Chondrocyte (in vitro differentiated cells): ENCODE measurements at regions not wholly inside any gene's neighbourhood (a gene's known extent, or its start where the extent isn't known, plus 50 kb on each side); places are given as distances from the start of the nearest gene placed in this dataset.
"Not testable (repeated sequence)": the region's sequence is repeated elsewhere in the genome, so short reads cannot be mapped to it uniquely, and the experiment has no call there.

ENCODE experiments used
- DNase-seq: peaks from one replicate; pipeline ENCODE4 v3.0.0; 2021; ENCODE audit warnings: mixed read lengths, low spot score
- H3K27ac Mint-ChIP-seq: one replicate; pipeline ENCODE4 v1.8.0; 2021; ENCODE audit warnings: mild to moderate bottlenecking, moderate library complexity, mixed read lengths; ENCODE audit not compliant: unreplicated experiment
- H3K27me3 Mint-ChIP-seq: 2 replicates; pipeline ENCODE4 v1.8.0; 2021; ENCODE audit warnings: low read depth, mixed read lengths
- H3K36me3 Mint-ChIP-seq: 2 replicates; pipeline ENCODE4 v1.8.0; 2021; ENCODE audit warnings: low read depth, mixed read lengths
- H3K4me1 Mint-ChIP-seq: 2 replicates; pipeline ENCODE4 v1.8.0; 2021; ENCODE audit warnings: low read depth, mild to moderate bottlenecking, mixed read lengths
- H3K4me3 Mint-ChIP-seq: one replicate; pipeline ENCODE4 v1.8.0; 2021; ENCODE audit warnings: mild to moderate bottlenecking, moderate library complexity, mixed read lengths; ENCODE audit not compliant: unreplicated experiment
- H3K9me3 Mint-ChIP-seq: 2 replicates; pipeline ENCODE4 v1.8.0; 2021; ENCODE audit warnings: low read depth, mixed read lengths
- TF ChIP-seq, protein P1 (sequence below): fragments of 200-600 bp; sonication (generic); IDR thresholded peaks from 2 replicates; pipeline ENCODE4 v1.5.0; 2021; ENCODE audit warnings: antibody characterized with exemption, mild to moderate bottlenecking, moderate library complexity

DNA sequence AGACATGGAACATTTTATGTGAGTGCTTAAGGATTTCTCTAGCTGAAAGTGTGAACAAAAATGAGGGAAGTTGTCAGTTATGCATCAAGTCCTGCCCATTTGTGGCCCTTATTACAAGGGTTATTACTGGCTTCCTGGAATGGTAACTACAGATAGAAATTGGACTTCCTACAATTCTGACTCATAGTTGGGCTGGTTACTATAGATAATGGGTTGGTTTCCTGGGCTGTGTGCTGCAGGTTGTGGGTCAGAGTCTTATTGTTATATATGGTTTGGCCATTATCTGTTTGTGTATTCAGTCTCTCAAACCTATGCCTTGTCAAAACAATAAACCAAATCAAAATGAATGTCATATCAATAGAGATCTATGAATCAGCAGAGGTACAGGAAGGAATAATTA is 313.7 kb downstream of the ADAMTS20 start:
- H3K9me3 Mint-ChIP-seq: no peaks in the 10 kb centered on the region
- no peaks in the 10 kb centered on the region for H3K36me3 Mint-ChIP-seq
- H3K4me1 Mint-ChIP-seq: peaks cover 42% of the 10 kb centered on the region
- TF ChIP-seq, protein P1, sequence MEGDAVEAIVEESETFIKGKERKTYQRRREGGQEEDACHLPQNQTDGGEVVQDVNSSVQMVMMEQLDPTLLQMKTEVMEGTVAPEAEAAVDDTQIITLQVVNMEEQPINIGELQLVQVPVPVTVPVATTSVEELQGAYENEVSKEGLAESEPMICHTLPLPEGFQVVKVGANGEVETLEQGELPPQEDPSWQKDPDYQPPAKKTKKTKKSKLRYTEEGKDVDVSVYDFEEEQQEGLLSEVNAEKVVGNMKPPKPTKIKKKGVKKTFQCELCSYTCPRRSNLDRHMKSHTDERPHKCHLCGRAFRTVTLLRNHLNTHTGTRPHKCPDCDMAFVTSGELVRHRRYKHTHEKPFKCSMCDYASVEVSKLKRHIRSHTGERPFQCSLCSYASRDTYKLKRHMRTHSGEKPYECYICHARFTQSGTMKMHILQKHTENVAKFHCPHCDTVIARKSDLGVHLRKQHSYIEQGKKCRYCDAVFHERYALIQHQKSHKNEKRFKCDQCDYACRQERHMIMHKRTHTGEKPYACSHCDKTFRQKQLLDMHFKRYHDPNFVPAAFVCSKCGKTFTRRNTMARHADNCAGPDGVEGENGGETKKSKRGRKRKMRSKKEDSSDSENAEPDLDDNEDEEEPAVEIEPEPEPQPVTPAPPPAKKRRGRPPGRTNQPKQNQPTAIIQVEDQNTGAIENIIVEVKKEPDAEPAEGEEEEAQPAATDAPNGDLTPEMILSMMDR: no peak
- no peak overlapping the region for H3K4me3 Mint-ChIP-seq
- H3K27me3 Mint-ChIP-seq: no peaks in the 10 kb centered on the region
- DNase-seq: no peak
- H3K27ac Mint-ChIP-seq: no peak overlapping the region

DNA sequence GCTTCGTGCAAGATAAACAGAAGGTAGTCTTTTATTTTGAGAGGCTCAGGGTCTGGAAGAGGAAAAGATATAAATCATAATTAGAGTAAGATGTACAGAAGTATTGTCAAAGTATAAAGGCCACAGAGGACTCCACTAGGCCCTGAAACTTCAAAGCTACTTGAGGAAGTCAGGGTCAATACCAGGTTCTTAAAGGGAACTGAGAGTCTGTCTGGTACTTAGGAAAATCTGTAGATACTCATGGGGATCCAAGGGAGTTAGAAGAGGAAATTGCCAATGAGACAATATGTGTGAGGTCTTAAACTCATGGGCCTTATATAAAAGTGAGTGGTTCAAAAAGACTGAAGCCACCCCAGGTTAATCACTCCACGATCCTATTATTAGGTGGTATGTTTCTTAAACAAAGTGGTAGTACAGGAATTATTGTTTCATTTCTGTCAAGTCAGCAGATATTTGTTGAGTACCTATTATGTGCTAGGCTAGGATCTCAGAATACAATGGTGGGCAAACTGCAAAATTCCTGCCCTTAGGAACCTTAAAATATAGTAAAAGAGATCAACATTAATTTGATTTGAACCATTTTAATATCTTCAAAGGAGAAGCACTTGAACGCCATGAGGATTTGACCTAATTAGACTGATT is 314.6 kb downstream of the ADAMTS20 start:
- no peaks in the 10 kb centered on the region for H3K36me3 Mint-ChIP-seq
- TF ChIP-seq, protein P1: no peak
- no peak for DNase-seq
- no peak overlapping the region for H3K4me3 Mint-ChIP-seq
- peaks cover 3% of the 10 kb centered on the region for H3K9me3 Mint-ChIP-seq
- H3K27ac Mint-ChIP-seq: no peak overlapping the region
- no peaks in the 10 kb centered on the region for H3K27me3 Mint-ChIP-seq
- peaks cover 42% of the 10 kb centered on the region for H3K4me1 Mint-ChIP-seq

DNA sequence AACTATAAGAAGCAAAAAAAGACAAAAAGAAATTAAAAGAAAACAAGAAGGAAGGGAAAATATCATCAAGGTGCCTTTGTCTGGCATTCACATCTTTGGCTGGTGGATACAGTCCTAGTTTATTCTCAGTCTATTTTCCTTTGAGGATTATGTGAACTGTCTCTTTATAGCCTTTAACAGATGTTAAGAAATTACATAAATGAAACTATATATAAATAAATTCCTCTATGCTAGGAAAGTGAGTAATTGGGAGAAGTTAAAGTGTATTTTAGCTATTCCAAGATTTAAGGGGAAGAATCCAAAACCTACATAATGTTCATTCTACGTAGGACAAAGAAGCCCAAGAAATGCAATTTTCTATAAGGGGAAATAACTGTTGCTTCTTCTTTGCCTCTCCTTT is 316.3 kb downstream of the ADAMTS20 start:
- TF ChIP-seq, protein P1: no peak
- H3K4me1 Mint-ChIP-seq: peaks cover 30% of the 10 kb centered on the region
- no peak overlapping the region for H3K27ac Mint-ChIP-seq
- H3K4me3 Mint-ChIP-seq: no peak overlapping the region
- H3K36me3 Mint-ChIP-seq: no peaks in the 10 kb centered on the region
- DNase-seq: no peak
- no peaks in the 10 kb centered on the region for H3K27me3 Mint-ChIP-seq
- peaks cover 3% of the 10 kb centered on the region for H3K9me3 Mint-ChIP-seq

DNA sequence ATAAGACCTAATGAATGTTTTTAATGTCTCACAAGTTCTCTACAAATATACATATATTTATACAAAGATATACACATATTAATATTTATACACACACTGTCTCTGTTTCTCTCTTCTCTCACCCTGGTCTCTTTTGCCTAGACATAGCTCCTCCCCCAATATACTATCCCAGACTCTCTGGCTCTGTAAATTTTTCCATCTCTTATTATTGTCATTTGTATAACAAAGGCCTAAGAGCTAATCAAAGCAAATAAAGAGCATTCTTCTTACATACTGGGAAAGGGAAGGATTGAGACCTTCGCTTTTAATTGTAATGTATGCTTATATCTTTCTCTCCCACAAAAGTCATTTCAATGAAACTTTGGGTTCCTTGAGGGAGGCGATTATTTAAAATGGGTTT is 318.1 kb downstream of the ADAMTS20 start:
- Mint-ChIP-seq H3K4me3 (no peak overlapping the region), H3K4me1 (peaks cover 13% of the 10 kb centered on the region), H3K27ac (no peak overlapping the region), H3K9me3 (peaks cover 6% of the 10 kb centered on the region), H3K36me3 (no peaks in the 10 kb centered on the region), H3K27me3 (no peaks in the 10 kb centered on the region)
- TF ChIP-seq, protein P1: no peak
- no peak for DNase-seq

DNA sequence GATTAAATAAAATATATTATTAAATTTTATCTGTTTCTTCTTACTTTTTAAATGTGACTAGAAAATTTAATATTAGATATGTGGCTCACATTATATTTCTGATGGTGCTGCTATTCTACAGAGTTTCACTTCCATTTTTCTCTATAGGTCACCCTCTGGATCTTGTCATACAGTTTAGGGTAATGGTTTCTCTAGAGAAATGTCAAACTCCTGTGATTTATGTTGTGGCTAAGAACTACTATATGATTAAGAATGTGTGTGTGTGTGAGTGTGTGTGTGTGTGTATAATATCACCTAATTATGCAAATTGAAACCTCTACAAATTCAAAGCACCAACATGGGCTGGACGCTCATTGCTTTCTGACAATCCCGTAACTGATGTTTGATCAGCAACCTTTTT is 325.9 kb downstream of the ADAMTS20 start:
- H3K27ac Mint-ChIP-seq: no peak overlapping the region
- H3K27me3 Mint-ChIP-seq: no peaks in the 10 kb centered on the region
- H3K9me3 Mint-ChIP-seq: peaks cover 6% of the 10 kb centered on the region
- DNase-seq: no peak
- peaks cover 3% of the 10 kb centered on the region for H3K4me1 Mint-ChIP-seq
- H3K4me3 Mint-ChIP-seq: no peak overlapping the region
- TF ChIP-seq, protein P1: no peak
- no peaks in the 10 kb centered on the region for H3K36me3 Mint-ChIP-seq

DNA sequence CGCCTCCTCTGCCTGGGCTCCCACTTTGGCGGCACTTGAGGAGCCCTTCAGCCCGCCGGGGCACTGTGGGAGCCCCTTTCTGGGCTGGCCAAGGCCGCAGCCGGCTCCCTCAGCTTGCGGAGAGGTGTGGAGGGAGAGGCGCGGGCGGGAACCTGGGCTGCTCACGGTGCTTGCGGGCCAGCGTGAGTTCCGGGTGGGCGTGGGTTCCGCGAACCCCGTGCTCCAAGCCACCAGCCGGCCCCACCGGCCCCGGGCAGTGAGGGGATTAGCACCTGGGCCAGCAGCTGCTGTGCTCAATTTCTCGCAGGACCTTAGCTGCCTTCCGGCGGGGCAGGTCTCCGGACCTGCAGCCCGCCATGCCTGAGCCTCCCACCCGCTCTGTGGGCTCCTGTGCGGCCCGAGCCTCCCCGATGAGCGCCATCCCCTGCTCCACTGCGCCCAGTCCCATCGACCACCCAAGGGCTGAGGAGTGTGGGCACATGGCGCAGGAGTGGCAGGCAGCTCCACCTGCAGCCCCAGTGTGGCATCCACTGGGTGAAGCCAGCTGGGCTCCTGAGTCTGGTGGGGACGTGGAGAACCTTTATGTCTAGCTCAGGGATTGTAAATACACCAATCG is 327.7 kb downstream of the ADAMTS20 start:
- DNase-seq: peak; percentile 68
- H3K9me3 Mint-ChIP-seq, H3K4me3 Mint-ChIP-seq, H3K27me3 Mint-ChIP-seq, H3K27ac Mint-ChIP-seq, H3K36me3 Mint-ChIP-seq, H3K4me1 Mint-ChIP-seq: not testable (repeated sequence)
